ENCODE measurements at regions not wholly inside any gene's neighbourhood (a gene's known extent, or its start where the extent isn't known, plus 50 kb on each side); places are given as distances from the start of the nearest gene placed in this dataset.

DNA sequence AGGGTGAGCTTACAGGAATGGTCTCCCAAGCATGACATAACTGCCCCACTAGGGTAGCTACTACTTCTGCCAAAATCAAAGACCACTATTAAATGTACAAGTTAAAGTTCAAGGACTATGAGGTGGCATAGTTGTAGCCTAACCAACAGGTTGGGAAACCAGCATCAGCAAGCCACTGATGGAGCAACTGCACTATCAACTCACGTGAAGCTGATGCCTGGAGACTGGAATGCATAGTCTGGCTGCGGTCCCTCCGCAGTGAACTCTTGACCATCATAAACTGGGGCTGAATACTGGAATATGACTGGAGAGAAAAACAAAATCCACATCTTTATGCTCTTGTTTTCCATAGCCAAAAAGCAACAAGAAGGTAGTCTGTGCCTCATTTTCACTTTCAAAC lies 541.4 kb downstream of the DNAJB9 start:
- H3K4me1 ChIP-seq (ENCODE audit: control insufficient read depth in 5 of 5, insufficient read depth in 5 of 5, low read length in 5 of 5) = no peaks in the 10 kb centered on the region
- H3K9ac ChIP-seq (ENCODE audit: insufficient read depth in 1 of 2, low read length in 2 of 2) = no peak overlapping the region
- no peak overlapping the region for H3K27ac ChIP-seq (ENCODE audit: low read depth in 1 of 2, low read length in 1 of 2)
- ATAC-seq (ENCODE audit: insufficient read depth, low FRiP score) (no peak), DNase-seq (no peak)
- H3K9me3 ChIP-seq (ENCODE audit: control insufficient read depth in 4 of 4, insufficient read depth in 3 of 4, low read length in 3 of 4) = no peaks in the 10 kb centered on the region
- H3K27me3 ChIP-seq (ENCODE audit: control insufficient read depth in 3 of 3, insufficient read depth in 3 of 3, low read length in 2 of 3) = no peaks in the 10 kb centered on the region
- WGBS, 2 donors = 83 to 88% methylated on average over 3 of the region's 3 CpGs
- TF ChIP-seq, protein P1, sequence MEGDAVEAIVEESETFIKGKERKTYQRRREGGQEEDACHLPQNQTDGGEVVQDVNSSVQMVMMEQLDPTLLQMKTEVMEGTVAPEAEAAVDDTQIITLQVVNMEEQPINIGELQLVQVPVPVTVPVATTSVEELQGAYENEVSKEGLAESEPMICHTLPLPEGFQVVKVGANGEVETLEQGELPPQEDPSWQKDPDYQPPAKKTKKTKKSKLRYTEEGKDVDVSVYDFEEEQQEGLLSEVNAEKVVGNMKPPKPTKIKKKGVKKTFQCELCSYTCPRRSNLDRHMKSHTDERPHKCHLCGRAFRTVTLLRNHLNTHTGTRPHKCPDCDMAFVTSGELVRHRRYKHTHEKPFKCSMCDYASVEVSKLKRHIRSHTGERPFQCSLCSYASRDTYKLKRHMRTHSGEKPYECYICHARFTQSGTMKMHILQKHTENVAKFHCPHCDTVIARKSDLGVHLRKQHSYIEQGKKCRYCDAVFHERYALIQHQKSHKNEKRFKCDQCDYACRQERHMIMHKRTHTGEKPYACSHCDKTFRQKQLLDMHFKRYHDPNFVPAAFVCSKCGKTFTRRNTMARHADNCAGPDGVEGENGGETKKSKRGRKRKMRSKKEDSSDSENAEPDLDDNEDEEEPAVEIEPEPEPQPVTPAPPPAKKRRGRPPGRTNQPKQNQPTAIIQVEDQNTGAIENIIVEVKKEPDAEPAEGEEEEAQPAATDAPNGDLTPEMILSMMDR (IDR thresholded peaks at IDR 0.05; ENCODE audit: control extremely low read depth, extremely low read depth) = no peak
- H3K36me3 ChIP-seq (ENCODE audit: control insufficient read depth in 4 of 4, insufficient read depth in 4 of 4, low read length in 4 of 4) = no peaks in the 10 kb centered on the region
- no peak overlapping the region for H3K4me3 ChIP-seq

DNA sequence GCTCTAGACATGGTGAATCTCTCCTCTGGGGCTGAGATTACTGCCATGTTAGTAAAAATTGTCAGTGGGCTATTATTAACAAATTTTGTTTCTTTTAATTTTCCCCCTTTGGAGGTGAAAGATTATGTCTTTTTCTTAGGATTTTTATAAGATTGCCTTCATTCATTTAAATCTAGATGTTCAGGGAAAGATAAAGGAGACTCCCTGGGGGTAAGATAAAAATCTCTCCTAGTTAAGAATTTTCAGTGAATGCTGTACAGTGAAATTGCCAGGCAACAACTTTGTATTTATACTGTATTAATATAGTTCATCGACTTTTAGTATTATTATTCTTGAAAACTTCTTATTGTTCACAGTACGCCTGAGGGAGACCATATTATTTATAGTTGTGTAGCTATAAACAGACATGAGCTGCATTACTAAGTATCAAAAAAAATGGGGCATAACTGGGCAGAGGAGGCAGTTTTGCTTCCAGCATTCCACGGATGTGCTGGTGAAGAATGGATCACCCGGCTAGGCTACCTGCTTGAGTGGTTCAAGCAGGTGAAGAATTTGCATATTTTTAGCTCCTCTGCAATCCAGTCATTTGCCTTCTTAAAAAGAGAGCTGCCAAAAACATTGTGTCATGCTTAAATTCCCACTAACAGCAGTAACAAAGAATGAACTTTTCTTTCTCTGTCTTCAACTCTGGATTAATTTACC lies 552.1 kb downstream of the DNAJB9 start:
- H3K27ac ChIP-seq (ENCODE audit: low read depth in 1 of 2, low read length in 1 of 2) = no peak overlapping the region
- H3K27me3 ChIP-seq (ENCODE audit: control insufficient read depth in 3 of 3, insufficient read depth in 3 of 3, low read length in 2 of 3) = no peaks in the 10 kb centered on the region
- TF ChIP-seq, protein P1 (IDR thresholded peaks at IDR 0.05; ENCODE audit: control extremely low read depth, extremely low read depth) = no peak
- no peaks in the 10 kb centered on the region for H3K36me3 ChIP-seq (ENCODE audit: control insufficient read depth in 4 of 4, insufficient read depth in 4 of 4, low read length in 4 of 4)
- ATAC-seq (ENCODE audit: insufficient read depth, low FRiP score) = no peak
- no peak overlapping the region for H3K9ac ChIP-seq (ENCODE audit: insufficient read depth in 1 of 2, low read length in 2 of 2)
- peaks cover 0 to 15% (median 0%) of the 10 kb centered on the region in 5 donors for H3K4me1 ChIP-seq (ENCODE audit: control insufficient read depth in 5 of 5, insufficient read depth in 5 of 5, low read length in 5 of 5)
- WGBS, 2 donors = 60 to 72% methylated on average over 4 of the region's 4 CpGs
- no peak overlapping the region for H3K4me3 ChIP-seq
- no peak for DNase-seq
- no peaks in the 10 kb centered on the region for H3K9me3 ChIP-seq (ENCODE audit: control insufficient read depth in 4 of 4, insufficient read depth in 3 of 4, low read length in 3 of 4)

DNA sequence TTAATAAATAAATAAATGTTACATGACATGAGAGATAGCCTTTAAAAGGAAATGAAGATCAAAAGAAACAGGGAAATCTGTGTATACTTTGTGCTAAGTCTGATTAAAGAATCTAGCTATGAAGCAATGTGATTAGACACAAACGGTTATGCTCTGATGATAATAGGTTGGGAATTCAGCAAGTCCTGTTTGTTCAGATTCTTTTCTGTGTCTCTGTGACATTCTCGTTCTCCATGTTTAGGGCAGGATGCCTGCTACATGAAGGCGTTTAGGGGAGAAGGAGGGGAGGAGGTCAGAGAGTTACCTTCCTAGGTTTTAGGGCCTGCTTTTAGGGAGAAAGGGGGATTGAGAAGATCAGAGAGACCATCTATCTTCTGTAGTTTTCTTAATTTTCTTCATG lies 555.3 kb downstream of the DNAJB9 start:
- WGBS, 2 donors = 52 to 66% methylated on average over 3 of the region's 3 CpGs
- Histone ChIP-seq H3K27ac (ENCODE audit: low read depth in 1 of 2, low read length in 1 of 2) (no peak overlapping the region), H3K27me3 (ENCODE audit: control insufficient read depth in 3 of 3, insufficient read depth in 3 of 3, low read length in 2 of 3) (no peaks in the 10 kb centered on the region), H3K36me3 (ENCODE audit: control insufficient read depth in 4 of 4, insufficient read depth in 4 of 4, low read length in 4 of 4) (no peaks in the 10 kb centered on the region), H3K4me1 (ENCODE audit: control insufficient read depth in 5 of 5, insufficient read depth in 5 of 5, low read length in 5 of 5) (peaks cover 0 to 6% (median 0%) of the 10 kb centered on the region in 5 donors), H3K9me3 (ENCODE audit: control insufficient read depth in 4 of 4, insufficient read depth in 3 of 4, low read length in 3 of 4) (no peaks in the 10 kb centered on the region), H3K4me3 (no peak overlapping the region), H3K9ac (ENCODE audit: insufficient read depth in 1 of 2, low read length in 2 of 2) (no peak overlapping the region)
- TF ChIP-seq, protein P1 (IDR thresholded peaks at IDR 0.05; ENCODE audit: control extremely low read depth, extremely low read depth) = no peak
- ATAC-seq (ENCODE audit: insufficient read depth, low FRiP score) (no peak), DNase-seq (no peak)
